K562 (cell line): ENCODE measurements at regions not wholly inside any gene's neighbourhood (a gene's known extent, or its start where the extent isn't known, plus 50 kb on each side); places are given as distances from the start of the nearest gene placed in this dataset.

Source experiments
- ATAC-seq: fragments of 200-7000 bp; cut with Tn5 transposase; 3 replicates; pipeline ENCODE4 v1.9.1; 2020; ENCODE audit warnings: moderate library complexity
- BruUV-seq: library from RNA; stranded (reverse); fragments of 400-500 nt; replicated peaks from 2 replicates; lab custom pipeline; 2021; lab: Mats Ljungman, UMichigan
- CTCF ChIA-PET: fragments of 300-600 bp; formaldehyde crosslinking; extraction: SDS; loops from one replicate; lab custom pipeline; 2021; ENCODE audit warnings: low intra/inter-chr PET ratio; lab: Yijun Ruan, JAX
- POLR2A ChIA-PET: fragments of 300-600, 350-650 bp; sonication (Branson Sonifier 250); formaldehyde crosslinking; extraction: SDS; loops from one replicate; lab custom pipeline; 2021; ENCODE audit warnings: antibody characterized with exemption, inconsistent platforms; lab: Yijun Ruan, JAX
- DNase-seq, 4 experiments: peaks; one replicate each; pipeline versions ENCODE4 v3.0.0 to v3.0.0-alpha.2; 2011 to 2018; ENCODE audit warnings: low spot score in 3 of 4, mixed read lengths in 3 of 4; ENCODE audit errors: extremely low read depth in 1 of 4
- FAIRE-seq: peaks from 2 replicates; lab custom pipeline; 2011; peaks lifted over from hg19 to GRCh38; lab: Jason Lieb, UNC
- H2AFZ ChIP-seq: 2 replicates; pipeline ENCODE4 v1.6.0; 2011; ENCODE audit warnings: low read depth, low read length, control low read depth, inconsistent platforms
- H3K27ac ChIP-seq: fragments of 200-600 bp; 3 replicates; pipeline ENCODE4 v1.8.0; 2011; ENCODE audit warnings: low read depth, mild to moderate bottlenecking, control low read depth, inconsistent platforms, low read length, moderate library complexity, mixed read lengths; ENCODE audit errors: extremely low read depth
- H3K27me3 ChIP-seq, 2 experiments: fragments of 300-600 bp in 1 of 2; 2 replicates in 1 of 2; 3 replicates in 1 of 2; pipeline versions ENCODE4 v1.6.0 to v1.8.0; 2011; ENCODE audit warnings: inconsistent platforms in 2 of 2, low read length in 2 of 2, mild to moderate bottlenecking in 1 of 2, mixed read lengths in 1 of 2, moderate library complexity in 1 of 2; ENCODE audit not compliant: control insufficient read depth in 2 of 2, insufficient read depth in 2 of 2
- H3K36me3 ChIP-seq: fragments of 300-600 bp; 3 replicates; pipeline ENCODE4 v1.8.0; 2011; ENCODE audit warnings: mild to moderate bottlenecking, low read length, inconsistent platforms; ENCODE audit not compliant: control insufficient read depth, insufficient read depth
- H3K4me1 ChIP-seq, 2 experiments: fragments of 200-600 bp in 1 of 2; replicated peaks in 1 of 2; 2 replicates in 1 of 2; 3 replicates in 1 of 2; pipeline versions ENCODE4 v1.5.1 to v1.8.0; 2011; ENCODE audit warnings: inconsistent platforms in 2 of 2, low read length in 2 of 2, mild to moderate bottlenecking in 1 of 2, mixed read lengths in 1 of 2, moderate library complexity in 1 of 2; ENCODE audit not compliant: control insufficient read depth in 2 of 2, insufficient read depth in 2 of 2
- H3K4me2 ChIP-seq: 2 replicates; pipeline ENCODE4 v1.6.1; 2011; ENCODE audit warnings: low read length, control low read depth, inconsistent platforms, mixed read lengths; ENCODE audit not compliant: insufficient read depth
- H3K4me3 ChIP-seq: fragments of 200-600 bp; sonication (generic), shearing (Covaris generic); 2 replicates; pipeline ENCODE4 v1.5.1; 2016; ENCODE audit warnings: control low read depth, inconsistent platforms
- H3K79me2 ChIP-seq: fragments of 200-600 bp; 3 replicates; pipeline ENCODE4 v1.8.0; 2011; ENCODE audit warnings: low read length, inconsistent platforms; ENCODE audit not compliant: control insufficient read depth, insufficient read depth
- H3K9ac ChIP-seq, 2 experiments: 2 replicates each; pipeline versions ENCODE4 v1.6.0 to v1.6.1; 2011; ENCODE audit warnings: low read depth in 2 of 2, low read length in 2 of 2, control low read depth in 1 of 2, inconsistent platforms in 1 of 2, mild to moderate bottlenecking in 1 of 2, mixed read lengths in 1 of 2; ENCODE audit not compliant: insufficient read depth in 1 of 2
- H3K9me1 ChIP-seq: one replicate; pipeline ENCODE4 v1.6.0; 2011; ENCODE audit warnings: inconsistent platforms, mild to moderate bottlenecking, low read length, moderate library complexity; ENCODE audit not compliant: control insufficient read depth, insufficient read depth
- H3K9me3 ChIP-seq: replicated peaks from 2 replicates; pipeline ENCODE4 v1.5.1; 2011; ENCODE audit warnings: low read depth, low read length, inconsistent platforms; ENCODE audit not compliant: control insufficient read depth, insufficient read depth
- H4K20me1 ChIP-seq: replicated peaks from 2 replicates; pipeline ENCODE4 v1.6.1; 2011; ENCODE audit warnings: low read length, inconsistent platforms, mixed read lengths; ENCODE audit not compliant: control insufficient read depth, insufficient read depth
- CBX3 ChIP-seq, 2 experiments: IDR thresholded peaks; 1 replicate in 1 of 2; 2 replicates in 1 of 2; pipeline ENCODE4 v1.6.1; 2012; ENCODE audit warnings: inconsistent platforms in 2 of 2, low read length in 2 of 2, borderline replicate concordance in 1 of 2, control low read depth in 1 of 2
- CC2D1A ChIP-seq: fragments of 450-650 bp; IDR thresholded peaks from 2 replicates; pipeline ENCODE4 v1.6.1; 2017; ENCODE audit warnings: mild to moderate bottlenecking
- DDX20 ChIP-seq: fragments of 450-650 bp; IDR thresholded peaks from 2 replicates; pipeline ENCODE4 v1.6.1; 2016; ENCODE audit warnings: missing genetic modification characterization, low read depth, mild to moderate bottlenecking, missing compliant biosample characterization, moderate library complexity
- HDAC2 ChIP-seq: fragments of 450-650 bp; IDR thresholded peaks from 2 replicates; pipeline ENCODE4 v1.6.1; 2016; ENCODE audit warnings: mild to moderate bottlenecking
- TCF15 ChIP-seq: fragments of 250-450 bp; sonication (Bioruptor Pico); IDR thresholded peaks from 2 replicates; pipeline ENCODE4 v1.8.0; 2022; ENCODE audit warnings: moderate library complexity, mild to moderate bottlenecking, inconsistent platforms
- ZBTB1 ChIP-seq: sonication (generic); formaldehyde crosslinking; IDR thresholded peaks from 2 replicates; pipeline ENCODE4 v1.8.1; 2023; ENCODE audit warnings: missing genetic modification reagents, low read depth, mild to moderate bottlenecking, borderline replicate concordance
- ZNF124 ChIP-seq: sonication (generic); formaldehyde crosslinking; IDR thresholded peaks from 2 replicates; pipeline ENCODE4 v1.8.1; 2022; ENCODE audit warnings: missing genetic modification reagents
- ZNF134 ChIP-seq: fragments of 250-450 bp; sonication (Bioruptor Pico); conservative IDR thresholded peaks from 2 replicates; pipeline ENCODE4 v1.4.0; 2020
- ZNF253 ChIP-seq: fragments of 250-450 bp; sonication (Bioruptor Pico); conservative IDR thresholded peaks from 2 replicates; pipeline ENCODE4 v1.6.1; 2021; ENCODE audit warnings: mild to moderate bottlenecking
- WGBS: fragments of 100-300 bp; shearing (Covaris generic); methylation state at CpG from one replicate; pipeline ENCODE4 v1.1.6; 2016; ENCODE audit warnings: low coverage, mixed read lengths; ENCODE audit not compliant: insufficient coverage; ENCODE audit errors: missing lambda C conversion rate; 5-methylcytosine and 5-hydroxymethylcytosine counted together
- in situ Hi-C: fragments of 300-500 bp; cut with MboI; formaldehyde crosslinking; loops from 4 replicates; pipeline ENCODE4 v1.15.0; 2018; ENCODE audit warnings: inconsistent platforms, mixed read lengths
- intact Hi-C: fragments of 100-400 bp; cut with micrococcal nuclease; formaldehyde crosslinking; loops from 2 replicates; pipeline ENCODE4 v1.14.2; 2022
- TF ChIP-seq, protein P1 (sequence below): sonication (generic); formaldehyde crosslinking; IDR thresholded peaks from 2 replicates; pipeline ENCODE4 v1.8.0; 2022; ENCODE audit warnings: mild to moderate bottlenecking, missing genetic modification reagents, borderline replicate concordance
- TF ChIP-seq, protein P2 (sequence below), 2 experiments: fragments of 450-650 bp in 1 of 2; sonication (generic) in 1 of 2; formaldehyde crosslinking; conservative IDR thresholded peaks; 2 replicates each; pipeline versions ENCODE4 v1.4.0 to v1.8.1; 2020 to 2022; ENCODE audit warnings: mild to moderate bottlenecking in 1 of 2, missing genetic modification reagents in 1 of 2
- TF ChIP-seq, protein P3 (sequence below): fragments of 250-450 bp; sonication (Bioruptor Pico); IDR thresholded peaks from 2 replicates; pipeline ENCODE4 v1.8.0; 2022; ENCODE audit warnings: inconsistent platforms
- TF ChIP-seq, protein P4 (sequence below), 2 experiments: fragments of 250-450 bp in 1 of 2; fragments of 450-650 bp in 1 of 2; sonication (Bioruptor Pico) in 1 of 2; IDR thresholded peaks; 2 replicates each; pipeline versions ENCODE4 v1.6.1 to v1.8.0; 2016 to 2021; ENCODE audit warnings: mild to moderate bottlenecking in 2 of 2, moderate library complexity in 2 of 2, missing compliant biosample characterization in 1 of 2, missing genetic modification characterization in 1 of 2

DNA sequence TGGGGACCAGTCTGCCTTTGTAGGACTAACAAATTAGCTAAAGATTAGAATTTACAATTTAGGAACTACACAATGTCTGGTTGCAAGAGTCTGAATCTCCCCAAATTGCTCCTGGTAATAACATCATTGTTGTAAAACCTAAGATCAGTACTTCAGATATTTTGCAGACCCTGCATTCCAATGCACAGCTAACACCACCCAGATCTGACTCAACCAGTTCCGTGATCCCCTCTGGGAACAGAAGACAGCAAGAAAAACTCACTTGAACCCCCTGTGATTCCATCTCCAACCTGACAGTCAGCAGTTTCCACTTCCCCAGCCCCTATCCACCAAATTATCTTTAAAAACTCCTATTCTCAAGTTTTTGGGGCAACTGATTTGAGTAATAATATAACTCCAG lies 201.9 kb upstream of the ARPP21 start:
- Histone ChIP-seq H4K20me1 (no peaks in the 10 kb centered on the region), H3K27ac (no peak overlapping the region), H3K9me1 (no peaks in the 10 kb centered on the region), H3K9ac (no peak overlapping the region), H3K4me1 (no peaks in the 10 kb centered on the region), H3K4me2 (no peak overlapping the region), H3K4me3 (no peak overlapping the region), H3K9me3 (peaks cover 4% of the 10 kb centered on the region), H3K79me2 (no peaks in the 10 kb centered on the region), H3K36me3 (no peaks in the 10 kb centered on the region), H3K27me3 (no peaks in the 10 kb centered on the region), H2AFZ (no peak overlapping the region)
- in situ Hi-C loops = no loop called here
- CTCF ChIA-PET = no interaction called here
- POLR2A ChIA-PET = no interaction called here
- 0% methylated on average over 1 of the region's 1 CpG for WGBS
- intact Hi-C loops = no loop called here
- FAIRE-seq (no peak), DNase-seq (no peak), ATAC-seq (no peak)
- TF ChIP-seq DDX20 (no peak), ZNF253 (no peak), ZBTB1 (CRISPR knock-in tag) (no peak), ZNF124 (CRISPR knock-in tag) (no peak), HDAC2 (no peak), CBX3 (IDR thresholded peaks at IDR 0.05; ENCODE audit: borderline replicate concordance in 1 of 2, low read length in 2 of 2) (no peak), TCF15 (CRISPR knock-in tag) (no peak), ZNF134 (CRISPR knock-in tag) (no peak), CC2D1A (no peak)
- TF ChIP-seq, protein P1, sequence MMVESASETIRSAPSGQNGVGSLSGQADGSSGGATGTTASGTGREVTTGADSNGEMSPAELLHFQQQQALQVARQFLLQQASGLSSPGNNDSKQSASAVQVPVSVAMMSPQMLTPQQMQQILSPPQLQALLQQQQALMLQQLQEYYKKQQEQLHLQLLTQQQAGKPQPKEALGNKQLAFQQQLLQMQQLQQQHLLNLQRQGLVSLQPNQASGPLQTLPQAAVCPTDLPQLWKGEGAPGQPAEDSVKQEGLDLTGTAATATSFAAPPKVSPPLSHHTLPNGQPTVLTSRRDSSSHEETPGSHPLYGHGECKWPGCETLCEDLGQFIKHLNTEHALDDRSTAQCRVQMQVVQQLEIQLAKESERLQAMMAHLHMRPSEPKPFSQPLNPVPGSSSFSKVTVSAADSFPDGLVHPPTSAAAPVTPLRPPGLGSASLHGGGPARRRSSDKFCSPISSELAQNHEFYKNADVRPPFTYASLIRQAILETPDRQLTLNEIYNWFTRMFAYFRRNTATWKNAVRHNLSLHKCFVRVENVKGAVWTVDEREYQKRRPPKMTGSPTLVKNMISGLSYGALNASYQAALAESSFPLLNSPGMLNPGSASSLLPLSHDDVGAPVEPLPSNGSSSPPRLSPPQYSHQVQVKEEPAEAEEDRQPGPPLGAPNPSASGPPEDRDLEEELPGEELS (CRISPR knock-in tag) = no peak
- TF ChIP-seq, protein P2, sequence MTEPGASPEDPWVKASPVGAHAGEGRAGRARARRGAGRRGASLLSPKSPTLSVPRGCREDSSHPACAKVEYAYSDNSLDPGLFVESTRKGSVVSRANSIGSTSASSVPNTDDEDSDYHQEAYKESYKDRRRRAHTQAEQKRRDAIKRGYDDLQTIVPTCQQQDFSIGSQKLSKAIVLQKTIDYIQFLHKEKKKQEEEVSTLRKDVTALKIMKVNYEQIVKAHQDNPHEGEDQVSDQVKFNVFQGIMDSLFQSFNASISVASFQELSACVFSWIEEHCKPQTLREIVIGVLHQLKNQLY (CRISPR knock-in tag; conservative IDR thresholded peaks at IDR 0.05) = no peak
- TF ChIP-seq, protein P3, sequence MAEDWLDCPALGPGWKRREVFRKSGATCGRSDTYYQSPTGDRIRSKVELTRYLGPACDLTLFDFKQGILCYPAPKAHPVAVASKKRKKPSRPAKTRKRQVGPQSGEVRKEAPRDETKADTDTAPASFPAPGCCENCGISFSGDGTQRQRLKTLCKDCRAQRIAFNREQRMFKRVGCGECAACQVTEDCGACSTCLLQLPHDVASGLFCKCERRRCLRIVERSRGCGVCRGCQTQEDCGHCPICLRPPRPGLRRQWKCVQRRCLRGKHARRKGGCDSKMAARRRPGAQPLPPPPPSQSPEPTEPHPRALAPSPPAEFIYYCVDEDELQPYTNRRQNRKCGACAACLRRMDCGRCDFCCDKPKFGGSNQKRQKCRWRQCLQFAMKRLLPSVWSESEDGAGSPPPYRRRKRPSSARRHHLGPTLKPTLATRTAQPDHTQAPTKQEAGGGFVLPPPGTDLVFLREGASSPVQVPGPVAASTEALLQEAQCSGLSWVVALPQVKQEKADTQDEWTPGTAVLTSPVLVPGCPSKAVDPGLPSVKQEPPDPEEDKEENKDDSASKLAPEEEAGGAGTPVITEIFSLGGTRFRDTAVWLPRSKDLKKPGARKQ (CRISPR knock-in tag) = no peak
- TF ChIP-seq, protein P4, sequence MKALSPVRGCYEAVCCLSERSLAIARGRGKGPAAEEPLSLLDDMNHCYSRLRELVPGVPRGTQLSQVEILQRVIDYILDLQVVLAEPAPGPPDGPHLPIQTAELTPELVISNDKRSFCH (CRISPR knock-in tag; IDR thresholded peaks at IDR 0.05) = no peak
- TF ChIP-seq, protein P4 (tag; IDR thresholded peaks at IDR 0.05) = no peak
- no TSS peak for BruUV-seq
